GM21381 (cell line): ENCODE measurements at regions not wholly inside any gene's neighbourhood (a gene's known extent, or its start where the extent isn't known, plus 50 kb on each side); places are given as distances from the start of the nearest gene placed in this dataset.
A peak's percentile ranks its signal among the peaks of the same experiment; 100 is the strongest.
"Not testable (repeated sequence)": the region's sequence is repeated elsewhere in the genome, so short reads cannot be mapped to it uniquely, and the experiment has no call there.

ENCODE experiments used
- ATAC-seq: cut with Tn5 transposase; IDR thresholded peaks from one replicate; pipeline ENCODE4 v1.9.1; 2021; ENCODE audit warnings: mild to moderate bottlenecking, moderate library complexity; ENCODE audit not compliant: unreplicated experiment

DNA sequence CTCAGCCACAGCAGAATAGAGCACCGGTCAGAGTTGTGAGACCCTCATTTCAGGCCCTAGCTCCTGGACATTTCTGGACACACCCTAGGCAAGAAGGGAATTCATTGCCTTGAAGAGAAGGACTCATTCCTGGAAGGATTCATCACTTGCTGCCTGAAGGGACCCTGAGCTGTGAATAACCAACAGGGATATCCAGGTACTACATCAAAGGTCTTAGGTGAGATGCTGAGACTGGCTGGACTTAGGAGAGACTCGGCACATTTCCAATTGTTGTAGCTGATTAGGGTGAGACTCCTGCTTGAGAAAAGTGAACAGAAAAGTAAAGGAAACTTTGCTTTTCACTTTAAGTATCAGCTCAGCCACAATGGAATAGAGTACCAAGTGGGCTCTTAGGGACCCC, 208.1 kb upstream of the CDKN2B start:
- no peak for ATAC-seq

DNA sequence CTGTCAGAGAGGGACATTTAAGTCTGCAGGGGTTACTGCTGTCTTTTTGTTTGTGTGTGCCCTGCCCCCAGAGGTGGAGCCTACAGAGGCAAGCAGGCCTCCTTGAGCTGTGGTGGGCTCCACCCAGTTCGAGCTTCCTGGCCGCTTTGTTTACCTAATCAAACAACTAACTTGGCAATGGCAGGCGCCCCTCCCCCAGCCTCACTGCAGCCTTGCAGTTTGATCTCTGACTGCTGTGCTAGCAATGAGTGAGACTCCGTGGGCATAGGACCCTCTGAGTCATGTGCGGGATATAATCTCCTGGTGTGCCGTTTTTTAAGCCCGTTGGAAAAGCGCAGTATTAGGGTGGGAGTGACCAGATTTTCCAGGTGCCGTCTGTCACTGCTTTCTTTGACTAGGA, 216.8 kb upstream of the CDKN2B start:
- not testable (repeated sequence) for ATAC-seq

GRCh38 chr9:22227986-22228385, 218.6 kb upstream of the DMRTA1 start:
- no peak for ATAC-seq

GRCh38 chr9:22228542-22228941, 218.1 kb upstream of the DMRTA1 start:
- ATAC-seq = no peak

DNA sequence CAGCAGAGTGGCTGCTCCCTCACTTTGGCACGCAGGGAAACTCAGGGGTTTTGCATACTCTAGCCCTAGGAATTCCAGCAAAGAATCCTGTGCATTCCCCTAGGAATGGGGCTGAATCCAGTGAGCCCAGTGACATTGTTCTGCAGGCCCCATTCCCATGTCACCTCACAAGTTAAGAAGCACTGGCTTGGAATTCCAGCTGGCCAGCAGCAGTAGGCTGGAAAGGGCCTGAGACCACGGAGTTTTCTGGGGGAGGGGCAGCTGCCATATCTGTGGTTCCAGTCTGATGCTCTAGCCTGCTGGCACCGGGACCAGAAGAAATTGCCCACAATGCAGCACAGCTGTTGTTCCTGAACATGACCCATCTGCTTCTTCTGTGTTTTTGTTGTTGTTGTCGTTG, 217.6 kb upstream of the DMRTA1 start:
- no peak for ATAC-seq

GRCh38 chr9:22231309-22231708, 215.3 kb upstream of the DMRTA1 start:
- not testable (repeated sequence) for ATAC-seq

GRCh38 chr9:22232971-22233370, 213.7 kb upstream of the DMRTA1 start:
- no peak for ATAC-seq

- ATAC-seq = no peak
Measured at GRCh38 chr9:22237497-22238363, 208.9 kb upstream of the DMRTA1 start.

- no peak for ATAC-seq
Measured at GRCh38 chr9:22238809-22239684, 207.6 kb upstream of the DMRTA1 start.

DNA sequence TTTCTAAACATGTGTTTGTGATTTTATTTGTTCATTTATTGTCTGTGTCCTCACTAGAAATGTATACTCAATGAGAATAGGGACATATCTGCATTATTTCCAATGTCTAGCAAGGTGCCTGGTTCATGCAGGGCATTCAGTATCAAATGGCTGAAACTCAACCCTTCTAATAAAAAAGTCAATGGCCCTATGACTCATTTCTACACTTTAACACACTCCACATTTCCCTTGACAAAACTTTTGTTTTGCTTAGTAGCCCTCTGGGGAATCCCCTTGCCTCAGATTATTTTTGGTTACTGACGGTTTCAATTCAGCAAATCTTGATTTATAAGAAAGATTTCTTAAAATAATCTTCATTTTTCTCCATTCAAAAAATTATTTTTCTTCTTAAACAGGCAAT, 206.0 kb upstream of the DMRTA1 start:
- peak; percentile 75 for ATAC-seq

GRCh38 chr9:22241024-22241423, 205.6 kb upstream of the DMRTA1 start:
- ATAC-seq = no peak

DNA sequence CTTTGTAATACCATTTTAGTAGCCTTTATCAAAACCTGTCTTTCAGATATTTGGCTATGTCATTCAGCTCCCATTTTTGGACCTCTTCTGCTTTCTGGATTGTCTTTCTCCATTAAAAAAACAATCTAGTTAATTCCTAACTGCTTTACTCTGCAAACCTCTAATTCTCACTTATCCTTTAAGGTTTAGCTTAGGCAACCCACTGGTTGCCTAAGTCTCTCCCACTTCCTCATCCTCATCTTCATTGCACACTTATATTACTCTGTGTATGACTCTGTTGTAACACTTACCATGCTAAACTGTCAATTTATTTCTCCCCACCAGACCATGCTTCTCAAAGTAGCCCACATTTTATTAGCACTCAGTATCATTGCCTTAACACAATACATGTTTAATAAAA, 205.0 kb upstream of the DMRTA1 start:
- no peak for ATAC-seq

- ATAC-seq = peak; percentile 57
Measured at GRCh38 chr9:22244139-22245011, 202.2 kb upstream of the DMRTA1 start.

- ATAC-seq = no peak
Measured at GRCh38 chr9:22255337-22255736, 191.3 kb upstream of the DMRTA1 start.

GRCh38 chr9:22256381-22256780, 190.2 kb upstream of the DMRTA1 start:
- ATAC-seq = no peak

DNA sequence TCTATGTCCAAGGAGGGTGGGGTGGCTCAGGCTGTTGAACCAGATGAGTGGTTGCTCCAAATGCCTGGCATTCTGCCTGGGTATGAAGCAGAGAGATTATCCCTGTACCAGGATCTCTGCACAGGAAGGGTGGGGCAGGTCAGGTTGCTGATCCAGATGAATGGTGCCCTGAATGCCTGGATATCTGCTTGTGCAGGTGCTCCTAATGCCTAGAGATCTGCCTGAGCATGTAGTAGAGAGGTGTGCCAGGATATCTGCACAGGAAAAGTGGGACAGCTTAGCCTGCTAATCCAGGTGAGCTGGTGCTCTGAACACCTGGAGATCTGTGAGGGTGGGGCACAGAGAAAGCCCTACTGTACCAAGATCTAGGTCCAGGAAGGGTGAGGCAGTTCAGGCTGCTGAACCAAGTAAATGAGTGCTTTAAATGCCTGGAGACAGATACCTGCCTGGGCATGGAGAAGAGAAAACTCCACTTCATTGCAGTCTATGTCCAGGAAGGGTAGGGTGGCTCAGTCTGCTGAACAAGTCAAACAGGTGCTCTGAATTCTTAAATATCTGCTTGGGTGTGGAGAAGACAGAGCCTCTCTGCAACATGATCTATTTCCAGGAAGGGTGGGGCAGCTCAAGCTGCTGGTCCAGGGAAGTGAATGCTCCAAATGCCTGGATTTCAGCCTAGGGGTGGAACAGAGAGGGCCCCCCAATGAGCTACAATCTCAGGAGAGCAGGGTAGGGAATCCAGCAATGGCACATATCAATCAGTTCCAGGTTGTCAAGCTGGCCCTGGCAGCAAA, 189.4 kb upstream of the DMRTA1 start:
- no peak for ATAC-seq

DNA sequence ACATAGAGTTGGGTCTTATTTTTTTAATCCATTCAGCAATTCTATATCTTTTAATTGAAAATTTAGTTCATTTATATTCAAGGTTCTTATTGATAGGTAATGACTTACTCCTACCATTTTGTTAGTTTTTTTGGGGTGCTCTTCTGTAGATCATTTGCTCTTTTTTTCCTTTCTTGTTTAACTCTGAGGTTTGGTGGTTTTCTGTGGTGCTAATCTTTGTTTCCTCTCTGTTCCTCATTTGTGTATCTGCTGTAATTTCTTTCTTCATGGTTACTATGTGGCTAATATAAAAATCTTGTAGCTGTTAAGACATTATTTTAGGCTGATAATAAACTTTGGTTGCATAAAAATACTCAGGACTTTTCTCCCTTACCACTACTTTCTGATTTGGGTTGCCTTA, 181.6 kb upstream of the DMRTA1 start:
- ATAC-seq = no peak

- no peak for ATAC-seq
Measured at GRCh38 chr9:22265534-22265933, 181.1 kb upstream of the DMRTA1 start.

DNA sequence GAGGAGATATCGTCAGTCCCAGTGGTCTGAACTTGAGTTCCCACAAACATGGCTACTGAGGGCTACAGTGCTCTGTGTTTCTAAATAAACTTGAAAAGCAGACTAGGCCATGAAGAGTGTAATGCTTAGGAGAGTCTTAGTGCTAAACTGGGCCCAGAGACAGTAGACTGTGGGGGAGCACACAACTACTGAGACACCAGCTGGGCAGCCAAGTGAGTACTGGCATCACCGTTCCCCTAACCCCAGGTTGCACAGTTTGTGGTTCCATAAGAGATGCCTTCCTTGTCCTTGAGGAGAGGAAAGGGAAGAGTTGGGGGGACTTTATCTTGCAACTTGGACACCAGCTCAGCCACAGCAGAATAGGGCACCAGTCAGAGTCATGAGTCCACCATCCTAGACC, 172.1 kb upstream of the DMRTA1 start:
- ATAC-seq = no peak

DNA sequence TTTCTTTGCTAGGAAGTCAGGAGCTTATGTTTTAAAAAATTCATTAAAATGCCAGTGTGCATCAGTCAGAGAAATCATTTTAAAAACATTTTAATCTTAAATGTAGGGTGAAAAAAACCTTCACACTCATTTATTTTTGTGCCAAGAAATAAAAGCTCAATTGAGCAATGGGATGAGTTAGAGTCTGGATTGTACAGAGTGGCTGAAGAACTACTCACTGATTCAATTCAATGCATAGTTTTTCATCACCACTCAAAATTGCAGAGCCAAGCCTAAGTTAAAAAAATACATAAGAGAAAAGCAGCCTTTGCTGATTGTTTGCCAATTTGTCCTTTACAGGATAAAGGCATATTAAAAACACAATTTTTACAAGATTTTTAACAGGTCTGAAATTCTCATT, 168.2 kb upstream of the DMRTA1 start:
- no peak for ATAC-seq
